Spleen (tissue), 11 donors: ENCODE measurements at regions not wholly inside any gene's neighbourhood (a gene's known extent, or its start where the extent isn't known, plus 50 kb on each side); places are given as distances from the start of the nearest gene placed in this dataset.

Source experiments
- DNase-seq: peaks from one replicate; pipeline ENCODE4 v3.0.0-alpha.2; 2020
- H3K27ac ChIP-seq, 8 donors: fragments of 200-600 bp; sonication (generic) in 7 of 8; 1 replicate in 4 of 8; 2 replicates in 4 of 8; pipeline versions ENCODE4 v1.5.0 to v1.8.0; 2016 to 2021; ENCODE audit warnings: inconsistent platforms in 4 of 8, mild to moderate bottlenecking in 4 of 8, moderate library complexity in 1 of 8
- H3K27me3 ChIP-seq, 7 donors: fragments of 200-600 bp; sonication (generic) in 6 of 7; replicated peaks in 1 of 7; 1 replicate in 4 of 7; 2 replicates in 3 of 7; pipeline versions ENCODE4 v1.5.0 to v1.8.0; 2016 to 2021; ENCODE audit warnings: inconsistent platforms in 3 of 7, mild to moderate bottlenecking in 1 of 7
- H3K36me3 ChIP-seq, 6 donors: fragments of 200-600 bp; sonication (generic) in 5 of 6; 1 replicate in 4 of 6; 2 replicates in 2 of 6; pipeline versions ENCODE4 v1.5.0 to v1.8.0; 2016 to 2021; ENCODE audit warnings: inconsistent platforms in 2 of 6
- H3K4me1 ChIP-seq, 6 donors: fragments of 200-600 bp; sonication (generic) in 5 of 6; 1 replicate in 3 of 6; 2 replicates in 3 of 6; pipeline versions ENCODE4 v1.5.0 to v1.8.0; 2016 to 2021; ENCODE audit warnings: inconsistent platforms in 3 of 6
- H3K4me3 ChIP-seq, 8 donors: fragments of 200-600 bp; sonication (generic) in 7 of 8; 1 replicate in 4 of 8; 2 replicates in 4 of 8; pipeline versions ENCODE4 v1.5.0 to v1.8.0; 2016 to 2021; ENCODE audit warnings: inconsistent platforms in 4 of 8, mild to moderate bottlenecking in 4 of 8, moderate library complexity in 2 of 8
- H3K9me3 ChIP-seq, 8 donors: fragments of 200-600 bp; sonication (generic) in 7 of 8; 1 replicate in 4 of 8; 2 replicates in 4 of 8; pipeline versions ENCODE4 v1.5.0 to v1.8.0; 2016 to 2021; ENCODE audit warnings: inconsistent platforms in 4 of 8
- CTCF ChIP-seq, 11 experiments: fragments of 200-600 bp in 7 of 11; fragments of 450-650 bp in 4 of 11; sonication (generic) in 4 of 11; IDR thresholded peaks in 8 of 11; conservative IDR thresholded peaks in 3 of 11; 1 replicate in 7 of 11; 2 replicates in 4 of 11; pipeline versions ENCODE4 v1.4.0 to v1.8.0; 2016 to 2021; ENCODE audit warnings: antibody characterized with exemption in 11 of 11, inconsistent platforms in 4 of 11, mild to moderate bottlenecking in 1 of 11
- POLR2A ChIP-seq, 3 donors: fragments of 450-650 bp; IDR thresholded peaks; one replicate each; pipeline ENCODE4 v1.5.1; 2017; ENCODE audit warnings: antibody characterized with exemption in 3 of 3, mild to moderate bottlenecking in 1 of 3
- POLR2AphosphoS5 ChIP-seq, 3 donors: sonication (generic); formaldehyde crosslinking; IDR thresholded peaks; one replicate each; pipeline ENCODE4 v1.5.1; 2017; ENCODE audit warnings: antibody characterized with exemption in 3 of 3
- WGBS, 5 donors: extraction: QIAGEN DNeasy Blood & Tissue Kit in 3 of 5; methylation state at CpG; one replicate each; pipeline versions ENCODE4 v1.1.5 to v1.1.7; 2013 to 2018; 5-methylcytosine and 5-hydroxymethylcytosine counted together
- intact Hi-C: fragments of 100-400 bp; cut with DNase I; formaldehyde crosslinking; loops from one replicate; pipeline ENCODE4 v1.15.0; 2023; ENCODE audit warnings: low total_unique reads
- donor health status: healthy with polysubstance abuse.
- donor health status: DM: no; HTN: no; CAD: no; lungs with moderate emphysema.
- donor health status: DM: no; HTN: no; CAD: no.
- donor health status: Bipolar disorder and iron deficiency.
- donor health status: healthy.
- donor health status: DM: no; HTN: no; CAD: no.
- donor health status: DM: yes; HTN: yes; CAD: no.

- H3K4me3 ChIP-seq = no peak overlapping the region
- H3K36me3 ChIP-seq = no peaks in the 10 kb centered on the region
- no peak for TF ChIP-seq POLR2A (IDR thresholded peaks at IDR 0.05)
- peak in 7 of 11 experiments; percentile 24 to 56 (median 44) for TF ChIP-seq CTCF (IDR thresholded peaks at IDR 0.05 in 8 of 11, conservative IDR thresholded peaks at IDR 0.05 in 3 of 11)
- intact Hi-C loops = no loop called here
- H3K4me1 ChIP-seq = no peaks in the 10 kb centered on the region
- H3K27me3 ChIP-seq = no peaks in the 10 kb centered on the region
- WGBS, 5 donors = 44 to 49% (median 47%) methylated on average over 12 of the region's 12 CpGs
- no peaks in the 10 kb centered on the region for H3K9me3 ChIP-seq
- DNase-seq = no peak
- no peak overlapping the region for H3K27ac ChIP-seq
Measured at GRCh38 chr4:33060674-33061542, 2340.7 kb downstream of the PCDH7 start.

GRCh38 chr4:33061727-33062126 lies 2341.6 kb downstream of the PCDH7 start:
- no peak for DNase-seq
- Histone ChIP-seq H3K9me3 (no peaks in the 10 kb centered on the region), H3K4me3 (no peak overlapping the region), H3K27me3 (no peaks in the 10 kb centered on the region), H3K4me1 (no peaks in the 10 kb centered on the region), H3K27ac (no peak overlapping the region), H3K36me3 (no peaks in the 10 kb centered on the region)
- TF ChIP-seq CTCF (IDR thresholded peaks at IDR 0.05 in 8 of 11, conservative IDR thresholded peaks at IDR 0.05 in 3 of 11) (no peak), POLR2A (IDR thresholded peaks at IDR 0.05) (no peak), POLR2AphosphoS5 (IDR thresholded peaks at IDR 0.05) (no peak)
- intact Hi-C loops = no loop called here

GRCh38 chr4:33062155-33062806 lies 2342.1 kb downstream of the PCDH7 start:
- Histone ChIP-seq H3K4me3 (no peak overlapping the region), H3K27ac (no peak overlapping the region), H3K36me3 (no peaks in the 10 kb centered on the region), H3K4me1 (no peaks in the 10 kb centered on the region), H3K9me3 (no peaks in the 10 kb centered on the region), H3K27me3 (no peaks in the 10 kb centered on the region)
- TF ChIP-seq CTCF (IDR thresholded peaks at IDR 0.05 in 8 of 11, conservative IDR thresholded peaks at IDR 0.05 in 3 of 11) (no peak), POLR2AphosphoS5 (IDR thresholded peaks at IDR 0.05) (no peak)
- intact Hi-C loops = no loop called here
- DNase-seq = no peak
- 81 to 87% (median 83%) methylated on average over 3 of the region's 3 CpGs for WGBS, 5 donors

- Histone ChIP-seq H3K27ac (no peak overlapping the region), H3K4me3 (no peak overlapping the region), H3K36me3 (no peaks in the 10 kb centered on the region), H3K27me3 (no peaks in the 10 kb centered on the region), H3K9me3 (no peaks in the 10 kb centered on the region), H3K4me1 (no peaks in the 10 kb centered on the region)
- no peak for DNase-seq
- no peak for TF ChIP-seq CTCF (IDR thresholded peaks at IDR 0.05 in 8 of 11, conservative IDR thresholded peaks at IDR 0.05 in 3 of 11)
- no peak for TF ChIP-seq POLR2AphosphoS5 (IDR thresholded peaks at IDR 0.05)
- no peak for TF ChIP-seq POLR2A (IDR thresholded peaks at IDR 0.05)
- intact Hi-C loops = no loop called here
- WGBS, 5 donors = 54 to 69% (median 62%) methylated on average over 2 of the region's 2 CpGs
Measured at GRCh38 chr4:33063241-33063640, 2343.1 kb downstream of the PCDH7 start.
